ENCODE measurements at regions not wholly inside any gene's neighbourhood (a gene's known extent, or its start where the extent isn't known, plus 50 kb on each side); places are given as distances from the start of the nearest gene placed in this dataset.
"Not testable (repeated sequence)": the region's sequence is repeated elsewhere in the genome, so short reads cannot be mapped to it uniquely, and the experiment has no call there.

DNA sequence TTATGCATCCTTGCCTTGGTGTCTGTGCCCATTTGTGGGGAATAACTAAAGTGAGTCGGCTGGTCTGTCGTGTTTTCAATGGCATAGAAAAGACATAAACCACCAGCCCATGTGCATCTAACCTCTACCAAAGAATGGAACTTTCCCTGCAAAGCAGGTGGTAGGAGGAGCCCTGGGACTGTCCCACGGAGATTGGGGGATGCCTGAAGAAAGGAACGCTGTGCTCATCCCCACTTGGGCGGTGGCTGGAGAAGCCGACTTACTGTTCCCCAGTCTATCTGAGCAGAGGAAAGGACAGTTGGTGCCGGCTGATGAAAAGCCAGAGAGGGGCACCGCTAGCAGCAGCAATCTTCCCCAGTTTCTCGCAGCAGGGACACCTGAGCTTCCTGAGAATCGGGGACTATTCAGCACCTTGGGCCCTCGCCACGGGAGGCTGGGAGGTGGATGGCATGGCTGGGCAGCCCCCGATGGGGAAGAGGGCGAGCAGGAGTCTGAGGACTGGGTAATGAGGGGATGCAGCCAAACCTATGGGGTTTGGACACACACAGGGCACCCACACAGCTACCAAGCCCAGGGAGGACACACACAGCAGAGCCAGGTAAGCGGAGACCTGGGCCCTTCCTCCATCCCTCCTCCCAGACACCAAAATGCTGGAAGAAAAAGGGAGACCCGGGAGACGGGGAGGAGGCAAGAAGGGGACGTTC lies 53.7 kb upstream of the AGAP1 start:
- no peak for DNase-seq
- no peak overlapping the region for H3K27ac Mint-ChIP-seq
- no peaks in the 10 kb centered on the region for H3K36me3 Mint-ChIP-seq (ENCODE audit: low read depth)
- intact Hi-C loops (cut with micrococcal nuclease), result no loop called here
- H3K4me3 Mint-ChIP-seq, result no peak overlapping the region
- H3K4me1 Mint-ChIP-seq, result no peaks in the 10 kb centered on the region
- no peaks in the 10 kb centered on the region for H3K27me3 Mint-ChIP-seq
- no peaks in the 10 kb centered on the region for H3K9me3 Mint-ChIP-seq

DNA sequence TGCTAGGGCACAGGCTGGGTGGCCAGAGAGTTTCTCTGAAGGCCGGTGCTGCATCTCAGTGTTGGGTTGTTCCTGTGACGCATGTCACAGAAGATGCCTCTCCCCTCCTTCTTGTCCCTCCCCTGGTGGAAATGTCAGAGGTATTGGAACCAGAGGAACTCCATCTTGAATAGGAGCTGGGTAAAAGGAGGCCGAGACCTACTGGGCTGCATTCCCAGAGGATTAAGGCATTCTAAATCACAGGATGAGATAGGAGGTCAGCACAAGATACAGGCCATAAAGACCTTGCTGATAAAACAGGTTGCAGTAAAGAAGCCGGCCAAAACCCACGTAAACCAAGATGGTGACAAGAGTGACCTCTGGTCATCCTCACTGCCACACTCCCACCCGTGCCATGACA lies 50.3 kb upstream of the AGAP1 start:
- H3K4me3 Mint-ChIP-seq; H3K9me3 Mint-ChIP-seq; H3K4me1 Mint-ChIP-seq; H3K36me3 Mint-ChIP-seq (ENCODE audit: low read depth); H3K27ac Mint-ChIP-seq; DNase-seq; intact Hi-C loops (cut with micrococcal nuclease); H3K27me3 Mint-ChIP-seq: not testable (repeated sequence)

Measured in activated CD4-positive, alpha-beta T cell treated with anti-CD3 and anti-CD28 coated beads, Interleukin-2, amount 10 ng/mL, durations not matched to agents 24 days and 14 days (primary cell).